H9 (cell line): ENCODE measurements at regions not wholly inside any gene's neighbourhood (a gene's known extent, or its start where the extent isn't known, plus 50 kb on each side); places are given as distances from the start of the nearest gene placed in this dataset.

Experiments
- DNase-seq: peaks from one replicate; pipeline ENCODE4 v3.0.0-alpha.2; 2017
- H2AFZ ChIP-seq: one replicate; pipeline ENCODE4 v1.6.1; 2013; ENCODE audit warnings: mild to moderate bottlenecking, low read length, control low read depth, moderate library complexity
- H2AK5ac ChIP-seq: 2 replicates; pipeline ENCODE4 v1.6.1; 2013; ENCODE audit warnings: low read length, control low read depth, mixed read lengths; ENCODE audit not compliant: insufficient read length
- H2BK120ac ChIP-seq: one replicate; pipeline ENCODE4 v1.6.1; 2013; ENCODE audit warnings: low read depth, mild to moderate bottlenecking, low read length, control low read depth, inconsistent platforms; ENCODE audit not compliant: poor library complexity, severe bottlenecking
- H2BK12ac ChIP-seq: 2 replicates; pipeline ENCODE4 v1.6.1; 2013; ENCODE audit warnings: low read length, control low read depth, mixed read lengths, low read depth; ENCODE audit not compliant: insufficient read length
- H2BK15ac ChIP-seq: 2 replicates; pipeline ENCODE4 v1.6.1; 2013; ENCODE audit warnings: low read depth, low read length, control low read depth
- H2BK20ac ChIP-seq: one replicate; pipeline ENCODE4 v1.6.1; 2013; ENCODE audit warnings: low read depth, mild to moderate bottlenecking, low read length, control low read depth, inconsistent platforms; ENCODE audit not compliant: poor library complexity, severe bottlenecking
- H2BK5ac ChIP-seq: 2 replicates; pipeline ENCODE4 v1.6.1; 2013; ENCODE audit warnings: low read length, control low read depth, mixed read lengths; ENCODE audit not compliant: insufficient read length
- H3K14ac ChIP-seq: 2 replicates; pipeline ENCODE4 v1.6.1; 2013; ENCODE audit warnings: low read length, control low read depth; ENCODE audit not compliant: insufficient read depth
- H3K18ac ChIP-seq: 2 replicates; pipeline ENCODE4 v1.6.1; 2013; ENCODE audit warnings: low read depth, mild to moderate bottlenecking, mixed read lengths, low read length, control low read depth; ENCODE audit not compliant: insufficient read length
- H3K23ac ChIP-seq: 2 replicates; pipeline ENCODE4 v1.6.1; 2013; ENCODE audit warnings: low read length, control low read depth, mixed read lengths, low read depth; ENCODE audit not compliant: insufficient read length
- H3K23me2 ChIP-seq: 2 replicates; pipeline ENCODE4 v1.6.1; 2013; ENCODE audit warnings: low read depth, mild to moderate bottlenecking, mixed read lengths, low read length, control low read depth; ENCODE audit not compliant: insufficient read length, poor library complexity, severe bottlenecking
- H3K27ac ChIP-seq: 2 replicates; pipeline ENCODE4 v1.5.1; 2013; ENCODE audit warnings: low read length, control low read depth, mixed read lengths, low read depth; ENCODE audit not compliant: insufficient read length
- H3K27me3 ChIP-seq: 2 replicates; pipeline ENCODE4 v1.6.1; 2013; ENCODE audit warnings: low read length, control low read depth, inconsistent platforms; ENCODE audit not compliant: insufficient read depth
- H3K4ac ChIP-seq: 2 replicates; pipeline ENCODE4 v1.6.1; 2013; ENCODE audit warnings: low read depth, mild to moderate bottlenecking, control low read depth, inconsistent platforms, low read length, moderate library complexity
- H3K4me1 ChIP-seq: 2 replicates; pipeline ENCODE4 v1.6.1; 2013; ENCODE audit warnings: low read length, control low read depth, inconsistent platforms; ENCODE audit not compliant: insufficient read depth
- H3K4me2 ChIP-seq: 2 replicates; pipeline ENCODE4 v1.6.1; 2013; ENCODE audit warnings: low read length, control low read depth, mixed read lengths; ENCODE audit not compliant: insufficient read length, insufficient read depth
- H3K56ac ChIP-seq: 2 replicates; pipeline ENCODE4 v1.6.1; 2013; ENCODE audit warnings: low read depth, mild to moderate bottlenecking, mixed read lengths, low read length, control low read depth; ENCODE audit not compliant: insufficient read length
- H3K79me1 ChIP-seq: 2 replicates; pipeline ENCODE4 v1.6.1; 2013; ENCODE audit warnings: low read depth, mild to moderate bottlenecking, moderate library complexity, low read length, control low read depth, inconsistent platforms; ENCODE audit not compliant: insufficient read depth, poor library complexity, severe bottlenecking
- H3K79me2 ChIP-seq: 2 replicates; pipeline ENCODE4 v1.6.1; 2013; ENCODE audit warnings: low read length, control low read depth, inconsistent platforms; ENCODE audit not compliant: insufficient read depth
- H3K9ac ChIP-seq: 2 replicates; pipeline ENCODE4 v1.6.1; 2013; ENCODE audit warnings: low read length, control low read depth, mixed read lengths; ENCODE audit not compliant: insufficient read length; ENCODE audit errors: extremely low read depth
- H3K9me3 ChIP-seq: one replicate; pipeline ENCODE4 v1.6.1; 2013; ENCODE audit warnings: low read depth, low read length, inconsistent platforms; ENCODE audit not compliant: control insufficient read depth
- H3T11ph ChIP-seq: one replicate; pipeline ENCODE4 v1.6.1; 2013; ENCODE audit warnings: mild to moderate bottlenecking, low read length, control low read depth, inconsistent platforms
- H4K20me1 ChIP-seq: one replicate; pipeline ENCODE4 v1.6.1; 2013; ENCODE audit not compliant: control insufficient read depth, insufficient read length, insufficient read depth
- H4K5ac ChIP-seq: 2 replicates; pipeline ENCODE4 v1.6.1; 2013; ENCODE audit warnings: low read depth, mild to moderate bottlenecking, mixed read lengths, low read length, control low read depth; ENCODE audit not compliant: insufficient read length
- H4K8ac ChIP-seq: replicated peaks from 2 replicates; pipeline ENCODE4 v1.6.1; 2013; ENCODE audit warnings: low read length, control low read depth, mixed read lengths, low read depth; ENCODE audit not compliant: insufficient read length
- H4K91ac ChIP-seq: 2 replicates; pipeline ENCODE4 v1.6.1; 2013; ENCODE audit warnings: low read depth, mild to moderate bottlenecking, moderate library complexity, mixed read lengths, low read length, control low read depth; ENCODE audit not compliant: insufficient read length
- H3K27ac Mint-ChIP-seq, 3 experiments: 2 replicates in 2 of 3; 3 replicates in 1 of 3; pipeline ENCODE4 v1.8.0; 2020 to 2021; ENCODE audit warnings: mixed read lengths in 3 of 3, mild to moderate bottlenecking in 1 of 3, moderate library complexity in 1 of 3
- H3K27me3 Mint-ChIP-seq: 2 replicates; pipeline ENCODE4 v1.8.0; 2021; ENCODE audit warnings: low read depth, mild to moderate bottlenecking, moderate library complexity, mixed read lengths
- H3K36me3 Mint-ChIP-seq, 3 experiments: 2 replicates in 2 of 3; 3 replicates in 1 of 3; pipeline ENCODE4 v1.8.0; 2020 to 2021; ENCODE audit warnings: low read depth in 3 of 3, mixed read lengths in 3 of 3; ENCODE audit not compliant: insufficient read depth in 1 of 3
- H3K4me1 Mint-ChIP-seq, 2 experiments: 2 replicates each; pipeline ENCODE4 v1.8.0; 2020; ENCODE audit warnings: mixed read lengths in 2 of 2
- H3K4me3 Mint-ChIP-seq, 2 experiments: 2 replicates in 1 of 2; 3 replicates in 1 of 2; pipeline ENCODE4 v1.8.0; 2020 to 2021; ENCODE audit warnings: mild to moderate bottlenecking in 2 of 2, mixed read lengths in 2 of 2, moderate library complexity in 1 of 2
- H3K9me3 Mint-ChIP-seq, 2 experiments: 2 replicates in 1 of 2; 3 replicates in 1 of 2; pipeline ENCODE4 v1.8.0; 2020; ENCODE audit warnings: mild to moderate bottlenecking in 2 of 2, mixed read lengths in 2 of 2, moderate library complexity in 1 of 2
- WGBS: extraction: QIAGEN DNeasy Blood & Tissue Kit; methylation state at CpG from one replicate; pipeline ENCODE4 v1.1.7; 2013; ENCODE audit warnings: missing lambda C conversion rate, low lambda C conversion rate, mixed read lengths; ENCODE audit not compliant: insufficient read length; ENCODE audit errors: extremely low coverage; 5-methylcytosine and 5-hydroxymethylcytosine counted together
- TF ChIP-seq, protein P1 (sequence below): fragments of 200-600 bp; sonication (generic); conservative IDR thresholded peaks from 3 replicates; pipeline ENCODE4 v1.8.0; 2021; ENCODE audit warnings: antibody characterized with exemption, mild to moderate bottlenecking

DNA sequence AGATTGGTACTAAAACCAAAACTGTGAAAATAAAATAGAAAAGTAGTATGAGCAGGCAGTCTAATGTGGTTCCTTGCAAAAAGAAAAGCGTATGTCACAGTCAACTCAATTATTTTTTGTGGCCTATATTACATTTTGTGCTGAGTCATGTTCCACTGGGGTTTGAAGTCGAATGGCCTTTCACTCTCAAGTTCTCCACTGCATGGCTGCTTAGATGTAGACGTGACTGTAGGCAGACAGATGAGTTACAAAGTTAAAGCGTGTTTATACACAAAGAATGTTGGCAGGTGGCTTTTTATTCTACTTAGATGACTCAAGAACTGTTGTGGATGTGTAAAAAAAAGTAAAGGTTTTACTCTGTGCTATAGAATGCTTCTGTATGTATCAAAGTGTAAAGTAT lies 133.9 kb downstream of the SLITRK6 start:
- Histone ChIP-seq H3K9me3 (peaks cover 5% of the 10 kb centered on the region), H3K14ac (no peak overlapping the region), H3T11ph (no peak overlapping the region), H3K9ac (no peak overlapping the region), H3K4me2 (no peak overlapping the region), H4K91ac (no peak overlapping the region), H4K8ac (no peak overlapping the region), H2AFZ (no peak overlapping the region), H2AK5ac (no peak overlapping the region), H3K56ac (no peak overlapping the region), H3K79me1 (no peaks in the 10 kb centered on the region), H2BK120ac (no peak overlapping the region), H4K5ac (no peak overlapping the region), H2BK15ac (no peak overlapping the region), H3K4me1 (no peaks in the 10 kb centered on the region; the same call in 1 of the 2 replicates), H2BK20ac (no peak overlapping the region), H3K18ac (no peak overlapping the region), H3K23ac (no peak overlapping the region), H3K27ac (no peak overlapping the region), H3K23me2 (no peaks in the 10 kb centered on the region), H3K4ac (no peak overlapping the region), H3K27me3 (no peaks in the 10 kb centered on the region), H4K20me1 (no peaks in the 10 kb centered on the region), H2BK5ac (no peak overlapping the region), H2BK12ac (no peak overlapping the region), H3K79me2 (no peaks in the 10 kb centered on the region; the same call in 1 of the 2 replicates)
- H3K36me3 Mint-ChIP-seq = peaks cover 0 to 3% (median 0%) of the 10 kb centered on the region in 3 experiments; a peak in 1 of 7 replicates
- H3K4me1 Mint-ChIP-seq = peaks cover 28 to 29% of the 10 kb centered on the region in 2 experiments
- WGBS = no CpG with 5 or more reads among the region's 4 CpGs
- H3K9me3 Mint-ChIP-seq = peaks cover 4 to 5% of the 10 kb centered on the region in 2 experiments; a peak in 2 of 5 replicates
- DNase-seq = no peak
- TF ChIP-seq, protein P1, sequence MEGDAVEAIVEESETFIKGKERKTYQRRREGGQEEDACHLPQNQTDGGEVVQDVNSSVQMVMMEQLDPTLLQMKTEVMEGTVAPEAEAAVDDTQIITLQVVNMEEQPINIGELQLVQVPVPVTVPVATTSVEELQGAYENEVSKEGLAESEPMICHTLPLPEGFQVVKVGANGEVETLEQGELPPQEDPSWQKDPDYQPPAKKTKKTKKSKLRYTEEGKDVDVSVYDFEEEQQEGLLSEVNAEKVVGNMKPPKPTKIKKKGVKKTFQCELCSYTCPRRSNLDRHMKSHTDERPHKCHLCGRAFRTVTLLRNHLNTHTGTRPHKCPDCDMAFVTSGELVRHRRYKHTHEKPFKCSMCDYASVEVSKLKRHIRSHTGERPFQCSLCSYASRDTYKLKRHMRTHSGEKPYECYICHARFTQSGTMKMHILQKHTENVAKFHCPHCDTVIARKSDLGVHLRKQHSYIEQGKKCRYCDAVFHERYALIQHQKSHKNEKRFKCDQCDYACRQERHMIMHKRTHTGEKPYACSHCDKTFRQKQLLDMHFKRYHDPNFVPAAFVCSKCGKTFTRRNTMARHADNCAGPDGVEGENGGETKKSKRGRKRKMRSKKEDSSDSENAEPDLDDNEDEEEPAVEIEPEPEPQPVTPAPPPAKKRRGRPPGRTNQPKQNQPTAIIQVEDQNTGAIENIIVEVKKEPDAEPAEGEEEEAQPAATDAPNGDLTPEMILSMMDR = no peak
- H3K27ac Mint-ChIP-seq = peak overlapping the region in 2 of 3 experiments; percentile 17 to 53; a peak in 3 of 7 replicates
- H3K27me3 Mint-ChIP-seq = no peaks in the 10 kb centered on the region
- no peak overlapping the region for H3K4me3 Mint-ChIP-seq
